NOMO-1 (cell line): ENCODE measurements at regions not wholly inside any gene's neighbourhood (a gene's known extent, or its start where the extent isn't known, plus 50 kb on each side); places are given as distances from the start of the nearest gene placed in this dataset.
A peak's percentile ranks its signal among the peaks of the same experiment; 100 is the strongest.

Experiments used
- DNase-seq, 2 experiments: peaks; one replicate each; lab custom pipeline; 2025; ENCODE audit not compliant: unreplicated experiment in 2 of 2; lab: John Stamatoyannopoulos, UW

DNA sequence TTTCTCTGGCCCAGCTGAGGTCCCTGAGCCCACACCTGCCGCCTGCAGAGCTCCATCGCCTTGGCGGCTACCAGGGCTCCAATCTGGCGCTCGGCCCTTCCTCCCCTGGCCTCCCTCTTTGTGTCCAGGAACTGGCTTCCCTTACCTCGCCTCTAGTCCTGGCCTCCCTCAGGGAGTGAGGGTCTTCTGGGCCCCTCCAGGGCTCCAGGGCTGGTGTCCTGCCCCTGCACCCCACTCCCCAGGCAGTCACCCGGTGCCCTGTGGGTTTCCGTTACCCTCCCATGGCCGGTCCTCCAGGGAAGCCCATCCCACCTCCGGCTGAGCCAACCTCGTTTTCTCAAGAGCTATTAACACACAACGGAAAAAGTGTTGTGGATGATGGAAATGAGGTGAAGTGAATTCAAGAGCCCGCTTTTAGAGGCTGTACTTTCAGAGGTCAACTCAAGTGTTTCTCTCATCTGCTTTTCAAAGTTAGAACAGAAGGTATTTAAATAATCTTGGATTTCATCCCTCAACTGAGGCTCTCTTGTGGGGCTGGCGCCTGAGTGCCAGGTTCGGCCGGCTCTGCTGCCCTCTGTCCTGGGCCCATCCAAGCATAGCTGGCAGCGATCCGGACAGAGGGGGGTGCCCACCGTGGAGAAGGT, 131.9 kb downstream of the ASB1 start:
- DNase-seq: no peak

DNA sequence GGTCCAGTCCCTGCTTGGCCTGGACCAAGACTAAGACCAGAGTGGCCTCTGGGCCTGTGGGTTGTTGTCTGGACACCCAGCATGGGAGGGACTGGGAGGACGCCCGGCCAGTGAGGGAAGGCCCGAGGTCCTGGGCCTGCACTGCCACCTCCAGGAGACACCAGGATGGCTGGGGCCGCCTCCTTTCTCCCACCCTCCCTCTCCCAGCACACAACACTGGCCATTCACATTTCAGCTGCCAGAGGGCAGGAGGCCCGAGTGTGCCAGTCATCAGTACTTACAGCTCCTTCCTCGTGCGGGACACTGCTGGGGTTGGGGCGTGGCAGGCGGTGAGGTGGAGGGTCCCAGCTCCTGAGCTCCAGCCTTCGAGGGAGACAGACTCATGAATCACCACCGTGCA, 133.5 kb downstream of the ASB1 start:
- DNase-seq: no peak

DNA sequence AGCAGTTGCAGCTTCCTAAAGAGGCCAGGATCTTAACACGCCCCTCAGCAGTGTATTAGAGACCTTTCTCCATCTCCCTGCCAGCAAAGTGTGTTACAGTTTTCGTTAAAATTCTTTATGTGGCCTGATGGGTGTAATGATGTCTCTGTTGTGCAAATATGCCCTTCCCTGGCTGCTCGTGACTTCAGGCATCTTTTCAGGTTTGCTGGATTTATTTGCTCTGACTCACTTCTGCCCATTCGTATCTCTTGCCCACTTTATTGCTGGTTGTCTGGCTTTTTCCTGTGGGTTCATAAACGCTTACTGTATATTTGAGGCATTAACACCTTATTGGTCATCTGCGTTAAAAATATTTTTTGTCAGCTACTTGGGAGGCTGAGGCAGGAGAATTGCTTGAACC, 134.5 kb downstream of the ASB1 start:
- no peak for DNase-seq

DNA sequence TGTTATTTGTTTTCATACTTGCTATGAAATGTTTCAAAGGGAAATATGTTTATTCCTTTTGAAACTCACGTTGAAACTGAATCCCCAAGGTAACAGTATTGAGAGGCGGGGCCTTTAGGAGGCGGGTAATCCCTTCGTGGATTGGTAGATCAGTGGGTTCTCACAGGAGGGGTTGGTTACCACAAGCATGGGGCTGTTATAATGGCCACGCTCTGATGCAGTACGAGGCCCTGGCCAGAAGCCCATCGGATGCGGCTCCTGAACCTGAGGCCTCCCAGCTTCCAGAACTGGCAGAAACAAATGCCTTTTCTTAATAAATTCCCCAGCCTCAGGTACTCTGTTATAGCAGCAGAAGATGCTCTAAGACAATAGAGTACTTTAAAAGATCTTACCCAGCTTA, 135.7 kb downstream of the ASB1 start:
- DNase-seq: no peak

DNA sequence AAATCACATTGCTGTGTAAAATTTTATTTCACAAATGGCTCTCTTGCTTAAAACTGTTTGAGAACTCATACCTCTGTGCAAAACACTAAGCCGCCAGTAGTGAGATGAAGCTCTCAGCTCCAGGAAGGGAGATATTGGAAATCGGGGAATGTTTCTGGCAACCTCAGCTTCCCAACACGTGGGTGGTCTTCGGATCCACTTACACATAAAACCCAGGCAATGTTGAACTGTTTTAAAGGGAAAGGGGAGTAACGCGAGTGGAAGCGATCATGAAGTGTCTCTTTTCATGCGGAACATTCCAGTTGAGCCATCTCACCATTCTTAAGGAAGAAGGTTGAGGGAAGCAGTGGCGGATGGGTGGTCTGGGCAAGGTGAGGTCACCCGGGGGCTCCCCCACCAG, 136.8 kb downstream of the ASB1 start:
- no peak for DNase-seq

DNA sequence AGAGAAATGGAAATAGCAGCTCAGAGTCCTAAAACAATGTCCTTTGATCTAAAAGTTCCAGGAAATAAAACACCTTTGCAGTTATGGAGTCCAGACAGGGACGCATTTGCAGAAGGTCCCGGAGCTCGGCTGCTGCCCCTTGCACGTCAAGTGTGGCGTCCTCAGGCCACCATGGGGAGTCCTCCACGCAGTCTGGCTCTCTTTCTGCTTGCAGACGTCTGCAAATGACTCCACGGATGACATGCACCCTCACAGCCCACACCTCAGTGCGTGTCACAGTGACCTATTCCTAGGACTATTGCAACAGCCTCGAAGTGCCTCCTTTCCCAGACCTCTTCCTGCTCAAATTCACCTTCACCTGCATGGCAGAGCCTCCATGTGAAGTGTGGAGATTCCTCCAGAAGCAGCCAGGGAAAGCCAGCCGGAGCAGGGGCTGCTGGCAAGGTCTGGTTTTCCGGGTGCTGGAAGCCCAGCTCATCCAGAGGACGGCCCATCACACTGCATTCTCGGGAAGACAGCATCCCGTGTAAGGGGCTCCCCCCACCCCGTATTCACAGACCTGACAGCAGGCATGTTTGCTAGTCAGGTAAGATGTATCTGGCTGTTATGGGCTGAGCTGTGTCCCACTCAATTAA, 137.7 kb downstream of the ASB1 start:
- DNase-seq: no peak

DNA sequence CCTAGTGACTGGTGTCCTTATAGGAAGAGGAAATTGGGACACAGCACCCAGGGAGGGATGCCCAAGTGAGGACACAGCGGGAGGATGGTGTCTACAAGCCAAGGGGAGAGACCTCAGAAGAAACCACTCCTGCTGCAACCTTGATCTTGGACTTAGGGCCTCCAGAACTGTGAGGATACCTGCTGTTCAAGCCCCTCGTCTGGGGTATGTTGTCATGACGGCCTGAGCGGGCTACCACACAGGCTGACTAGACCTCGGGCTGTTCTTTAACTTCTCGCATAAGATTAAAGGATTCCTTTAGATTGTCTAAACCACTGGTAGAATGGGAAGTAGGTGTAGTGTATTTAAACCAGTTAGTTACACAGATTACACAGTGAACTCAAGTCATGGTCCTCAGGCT, 138.3 kb downstream of the ASB1 start:
- DNase-seq: no peak

DNA sequence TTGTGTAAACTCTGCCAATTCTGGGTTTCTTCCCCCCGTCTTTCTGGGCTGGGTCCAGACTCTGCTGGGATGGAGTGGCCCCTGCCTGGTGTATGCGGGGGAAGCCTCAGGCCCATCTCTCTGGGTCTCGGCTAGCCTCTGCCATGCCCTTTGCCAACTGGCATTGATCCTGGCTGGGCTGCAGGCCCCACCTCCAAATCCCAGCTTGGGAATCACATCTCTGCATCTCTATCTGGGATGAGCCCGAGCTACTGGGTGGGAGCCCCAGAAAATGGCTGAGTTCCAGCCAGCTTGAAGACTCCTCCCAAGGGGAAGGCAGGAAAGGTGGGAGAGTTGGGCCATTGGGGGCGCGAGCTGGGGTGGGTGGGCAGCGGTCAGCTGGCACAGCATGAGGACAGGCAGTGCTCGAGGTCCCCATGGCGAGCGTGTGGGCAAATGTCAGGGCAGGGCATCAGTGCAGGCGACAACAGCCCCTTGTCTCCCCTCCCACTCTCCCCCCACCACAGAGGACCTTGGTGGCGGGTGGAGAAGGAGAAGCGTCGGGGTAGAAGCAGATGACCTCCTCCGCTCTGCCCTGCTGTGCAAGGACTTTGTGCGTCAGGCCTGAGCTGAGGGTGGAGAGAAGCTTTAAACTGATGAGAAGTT, 139.4 kb downstream of the ASB1 start:
- DNase-seq: no peak

DNA sequence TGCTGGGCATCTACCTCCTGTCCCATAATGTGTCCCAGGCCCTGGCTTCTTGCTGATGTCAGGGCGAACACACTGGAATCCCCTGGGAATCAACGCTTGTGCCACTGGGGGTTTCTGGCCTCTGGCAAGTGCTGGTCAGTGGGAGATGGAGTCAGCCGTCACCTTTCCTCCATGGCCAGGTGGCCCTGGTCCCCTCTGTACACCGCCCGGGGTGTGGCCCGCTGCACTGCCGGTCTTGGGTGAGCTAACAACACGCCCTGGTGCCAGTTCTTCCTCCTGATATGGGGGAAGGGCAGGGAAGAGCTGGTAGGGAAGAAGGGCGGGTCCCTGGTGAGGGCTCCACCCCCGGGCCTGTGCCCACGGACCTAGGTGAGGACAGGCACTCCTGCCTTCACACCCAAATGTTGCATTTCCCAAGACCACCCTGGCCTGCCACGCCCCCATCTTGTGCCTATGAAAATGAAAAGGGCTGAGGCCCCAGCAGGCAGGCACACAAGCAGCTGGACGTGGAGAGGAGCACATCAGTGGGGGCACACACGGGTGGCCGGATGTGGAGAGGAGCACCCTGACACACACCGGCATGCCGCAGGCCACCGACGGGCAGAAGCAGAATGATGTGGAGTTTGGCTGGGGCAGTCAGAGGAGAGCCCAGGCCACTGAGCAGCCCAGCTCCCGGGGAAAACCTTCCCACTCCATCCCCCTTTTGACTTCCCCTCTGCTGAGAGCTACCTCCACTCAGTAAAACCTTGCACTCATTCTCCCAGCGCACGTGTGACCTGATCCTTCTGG, 140.5 kb downstream of the ASB1 start:
- no peak for DNase-seq

DNA sequence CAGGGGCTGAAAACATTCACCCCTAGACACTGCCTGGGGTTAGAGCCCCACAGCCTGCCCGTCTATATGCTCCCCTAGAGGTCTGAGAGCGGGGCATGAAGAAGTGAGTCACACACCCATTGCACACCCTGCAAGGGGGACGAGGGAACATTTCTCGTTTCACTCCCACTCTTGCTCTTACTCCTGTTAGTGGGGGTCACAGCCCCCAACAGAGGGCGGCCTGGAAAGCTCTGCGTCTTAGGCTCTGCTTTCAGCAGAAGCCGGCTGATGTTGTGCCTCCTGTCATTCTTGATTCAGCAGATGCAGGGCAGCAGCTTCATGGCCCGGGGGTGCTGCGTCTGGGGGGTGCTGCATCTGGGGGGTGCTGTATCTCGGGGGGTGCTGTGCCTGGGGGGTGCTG, 141.3 kb downstream of the ASB1 start:
- DNase-seq: no peak

DNA sequence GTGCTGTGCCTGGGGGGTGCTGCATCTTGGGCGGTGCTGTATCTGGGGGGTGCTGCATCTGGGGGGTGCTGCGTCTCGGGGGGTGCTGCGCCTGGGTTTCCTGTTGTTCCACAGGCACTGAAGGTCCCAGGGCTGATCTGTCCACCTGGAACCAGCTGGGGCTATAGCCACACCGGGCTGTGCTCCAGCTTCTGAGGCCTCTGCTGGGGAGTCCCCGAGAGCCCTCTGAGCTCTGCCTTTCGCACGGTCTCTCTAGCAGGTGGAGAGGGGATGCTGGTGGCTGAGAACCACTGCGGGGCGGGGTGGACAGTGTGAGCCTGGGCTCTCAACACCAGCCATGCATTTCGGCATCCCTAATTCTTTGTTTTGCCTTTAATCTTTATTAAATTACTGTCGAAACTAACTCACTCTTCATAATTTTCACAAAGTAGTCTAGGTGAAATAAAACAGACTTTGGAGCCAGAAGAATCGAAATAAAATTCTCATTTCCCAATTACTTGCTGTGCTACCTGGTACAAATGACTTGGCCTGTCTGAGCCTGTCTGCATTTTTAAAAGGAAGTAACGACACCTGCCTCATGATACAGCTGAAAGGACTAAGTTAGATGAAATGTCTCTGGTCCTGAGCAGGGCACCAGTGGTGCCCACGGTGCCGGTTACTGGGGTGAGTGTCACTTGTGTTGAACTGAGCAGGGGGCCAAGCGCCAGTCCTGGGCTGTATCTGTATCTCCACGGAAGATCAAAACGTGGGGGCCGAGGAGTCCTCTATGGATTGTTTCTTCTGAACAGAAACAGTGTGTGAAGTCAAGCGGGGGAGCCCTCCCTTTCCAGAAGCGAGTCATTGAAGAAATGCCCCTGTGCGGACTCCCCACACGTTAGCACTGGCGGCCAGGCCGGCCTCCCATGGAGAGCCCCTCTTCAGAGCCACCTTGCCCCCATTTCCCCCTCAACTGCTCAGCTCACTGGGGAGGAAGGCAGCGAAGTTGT, 142.0 kb downstream of the ASB1 start:
- DNase-seq: no peak

DNA sequence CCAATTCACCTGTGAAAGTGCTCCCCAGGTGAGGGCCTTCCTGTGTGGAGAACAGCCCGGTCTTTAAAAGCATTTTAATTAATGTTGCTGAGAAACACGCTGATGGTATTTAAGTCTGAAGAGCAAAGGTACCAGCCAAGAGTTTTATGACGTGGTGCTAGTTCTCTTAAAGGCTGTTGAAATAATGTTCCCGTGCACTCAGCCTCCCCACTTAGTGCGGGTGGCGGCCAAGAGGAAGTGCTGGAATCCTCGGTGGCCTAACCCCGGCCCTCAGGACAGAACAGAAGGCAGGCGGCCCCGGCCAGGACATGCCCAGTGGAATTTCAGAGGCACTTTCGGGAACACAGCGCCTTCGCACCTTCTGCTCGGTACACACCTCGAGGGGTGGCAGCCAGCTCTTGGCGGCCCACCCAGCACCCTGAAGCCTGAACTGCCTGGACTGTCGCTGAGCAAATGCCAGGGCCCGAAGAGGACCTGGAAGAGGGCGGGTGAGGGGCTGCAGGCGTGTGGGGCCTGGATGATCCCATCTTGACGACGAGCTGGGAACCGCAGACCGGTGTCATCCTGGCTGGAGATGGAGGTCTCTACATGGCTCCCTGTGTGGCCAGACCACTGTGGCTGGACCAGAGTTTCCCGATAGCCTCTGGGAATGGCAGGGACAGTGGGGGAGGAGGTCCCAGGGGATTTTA, 142.9 kb downstream of the ASB1 start:
- DNase-seq: peak in 1 of 2 experiments; percentile 4

DNA sequence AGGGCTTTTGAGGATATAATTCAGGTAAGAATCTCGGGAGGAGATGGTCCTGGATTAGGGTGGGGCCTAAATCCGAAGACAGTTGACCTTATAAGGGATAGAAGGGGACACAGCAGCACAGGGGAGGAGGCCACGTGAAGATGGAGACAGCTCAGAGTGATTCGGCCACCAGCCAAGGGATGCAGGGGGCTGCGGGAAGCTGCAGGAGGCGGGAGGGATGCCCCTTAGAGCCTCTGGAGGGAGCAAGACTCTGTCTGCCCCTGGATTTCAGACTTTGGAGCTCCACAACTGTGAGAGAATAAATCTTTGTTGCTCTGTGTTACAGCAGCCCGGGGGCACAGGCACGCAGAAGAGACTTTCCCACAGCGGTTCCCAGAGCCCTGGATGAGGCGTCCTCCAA, 143.7 kb downstream of the ASB1 start:
- DNase-seq: no peak

DNA sequence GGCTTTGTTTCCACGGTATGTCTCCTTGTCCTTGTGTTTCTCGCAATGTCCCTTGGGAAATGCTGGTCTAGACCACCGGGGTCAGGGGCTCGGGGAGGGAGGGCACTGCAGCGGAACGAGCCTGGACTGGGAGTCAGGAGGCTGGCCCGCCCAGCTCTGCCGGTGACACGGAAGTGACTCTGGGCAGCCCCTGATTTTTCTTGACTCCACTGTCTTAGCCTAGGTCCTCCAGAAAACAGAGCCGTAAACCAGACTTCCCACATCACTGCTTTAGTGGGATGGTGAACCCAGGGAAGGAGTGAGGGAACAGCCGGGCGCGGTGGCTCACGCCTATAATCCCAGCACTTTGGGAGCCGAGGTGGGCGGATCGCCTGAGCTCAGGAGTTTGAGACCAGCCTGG, 144.2 kb downstream of the ASB1 start:
- no peak for DNase-seq

DNA sequence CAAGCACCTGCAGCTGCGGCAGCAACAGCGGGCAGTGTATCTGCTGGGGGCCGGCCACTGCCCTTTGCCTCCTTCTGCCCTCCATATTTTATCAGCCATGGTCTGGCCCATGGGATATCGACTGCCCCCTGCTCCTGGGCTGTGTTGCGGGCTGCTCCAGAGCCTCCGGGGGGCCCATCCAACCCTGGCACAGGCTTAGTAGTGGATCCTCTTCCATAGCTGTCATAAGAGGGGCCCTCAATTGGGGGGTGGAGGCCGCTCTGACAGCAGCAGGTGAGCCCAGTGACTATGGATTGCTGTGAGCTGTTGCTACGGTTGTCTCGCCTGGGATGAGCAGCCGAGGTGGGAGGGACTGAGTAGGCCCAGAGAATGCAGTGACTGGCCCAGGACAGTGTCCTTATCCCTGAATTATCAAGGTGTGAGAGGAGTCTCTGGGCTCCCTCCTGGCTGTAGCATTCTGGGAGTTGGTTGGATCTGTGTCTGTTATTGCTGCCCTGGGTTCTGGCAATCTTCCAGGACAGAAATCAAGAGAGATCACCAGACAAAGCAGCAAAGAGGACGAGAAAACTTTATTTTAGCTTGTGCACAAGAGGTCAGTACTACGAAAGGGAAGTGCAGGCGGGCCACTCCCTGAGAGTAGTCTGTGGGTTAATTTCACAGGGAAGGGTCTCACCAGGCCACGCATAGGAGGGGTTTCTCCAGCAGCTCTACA, 145.1 kb downstream of the ASB1 start:
- DNase-seq: no peak

DNA sequence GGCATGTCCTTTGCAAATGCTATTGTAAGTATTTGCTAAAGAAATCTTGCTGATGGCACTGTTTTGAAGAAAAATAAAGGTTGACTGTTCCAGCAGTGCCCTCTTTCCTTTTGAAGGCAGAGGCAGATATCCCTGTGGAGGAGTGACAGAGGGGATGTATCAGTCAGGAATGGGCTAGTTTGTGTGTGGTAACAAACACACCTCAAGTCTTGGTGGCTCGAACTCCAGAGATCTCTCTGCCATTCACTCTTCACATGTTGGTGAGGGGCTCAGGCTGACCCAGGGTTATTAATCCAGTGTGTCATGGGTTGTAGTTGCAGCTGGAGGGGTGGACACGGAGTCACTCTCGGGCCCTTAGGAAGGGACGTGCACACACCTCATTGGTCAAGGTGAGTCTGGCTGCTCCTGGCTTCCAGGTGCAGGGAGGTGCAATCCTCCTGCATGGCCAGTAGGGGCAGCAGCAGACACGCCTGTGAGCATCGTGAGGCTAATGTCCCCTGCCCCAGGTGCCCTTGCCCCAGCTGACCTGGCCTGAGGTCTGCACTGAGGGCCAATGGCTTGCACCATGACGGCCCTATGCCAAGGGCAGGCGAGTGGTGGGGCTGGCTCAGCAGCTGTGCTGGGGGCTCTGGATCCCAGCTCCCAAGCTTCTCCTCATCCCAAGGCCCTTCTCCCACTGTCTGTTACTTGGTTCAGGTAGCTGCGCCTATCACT, 146.5 kb downstream of the ASB1 start:
- no peak for DNase-seq

DNA sequence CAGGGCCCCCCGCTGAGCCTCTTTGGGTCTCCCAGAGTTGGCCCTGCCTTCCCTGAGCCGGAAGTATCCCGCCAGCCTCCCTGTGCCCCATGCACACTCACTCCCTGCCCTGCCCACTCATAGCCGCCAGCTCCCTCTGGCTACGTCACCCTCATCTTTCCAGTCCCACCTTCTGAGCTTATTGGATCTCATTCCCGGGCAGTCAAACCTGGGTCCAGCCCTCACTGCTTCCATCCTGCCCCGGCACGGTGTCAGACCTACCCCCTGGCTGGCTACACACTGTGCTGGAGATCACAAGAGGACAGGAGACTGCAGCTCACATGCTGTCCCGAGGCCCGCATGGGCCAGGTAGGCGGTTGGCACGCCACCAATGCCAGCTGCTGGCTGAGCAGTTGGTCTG, 147.2 kb downstream of the ASB1 start:
- DNase-seq: no peak

DNA sequence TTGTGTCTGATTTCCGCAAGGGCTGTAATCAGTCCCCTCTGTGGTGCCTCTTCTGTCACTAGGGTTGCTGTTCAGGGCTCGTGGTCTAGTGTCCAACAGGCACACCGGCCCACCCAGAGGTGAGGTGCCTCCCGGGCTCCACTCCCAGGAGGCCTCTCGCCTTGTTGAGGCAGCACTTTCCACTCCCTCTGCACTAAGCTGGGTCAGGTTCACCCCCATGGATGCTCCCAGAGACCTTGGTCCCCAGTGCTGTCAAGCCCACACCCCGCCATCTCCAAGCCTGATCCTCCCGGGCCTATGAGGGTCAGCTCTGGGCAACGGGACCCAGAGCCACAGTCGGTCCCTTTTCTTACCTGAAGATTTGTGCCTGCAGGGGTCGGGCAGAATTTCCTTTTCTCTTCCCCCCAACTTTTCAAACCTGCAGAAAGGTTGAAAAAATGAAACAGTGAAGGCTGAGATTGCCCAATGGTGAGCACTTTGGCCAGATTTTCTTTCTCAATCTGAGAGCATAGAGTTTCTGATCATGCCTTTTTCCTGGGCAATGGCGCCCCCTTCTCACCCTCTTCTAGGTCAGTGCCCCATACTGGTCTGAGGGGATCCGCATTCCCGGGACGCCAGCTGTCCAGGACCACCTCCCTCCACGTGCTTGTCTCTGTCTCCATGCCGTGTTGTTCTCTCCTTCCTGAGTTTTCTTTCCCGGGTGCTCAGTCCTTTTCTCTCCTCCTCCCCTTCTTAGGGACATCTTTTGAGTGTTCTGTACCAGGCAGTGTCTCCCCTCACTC, 148.0 kb downstream of the ASB1 start:
- no peak for DNase-seq
